Nephron (organoid): ENCODE measurements at regions not wholly inside any gene's neighbourhood (a gene's known extent, or its start where the extent isn't known, plus 50 kb on each side); places are given as distances from the start of the nearest gene placed in this dataset.

Experiments used
- H3K27ac Mint-ChIP-seq, 3 experiments: 2 replicates each; pipeline ENCODE4 v1.8.0; 2020; ENCODE audit warnings: mixed read lengths in 3 of 3, mild to moderate bottlenecking in 2 of 3, moderate library complexity in 1 of 3
- H3K27me3 Mint-ChIP-seq: 2 replicates; pipeline ENCODE4 v1.8.0; 2021; ENCODE audit warnings: low read depth, mild to moderate bottlenecking, moderate library complexity, mixed read lengths
- H3K36me3 Mint-ChIP-seq: 2 replicates; pipeline ENCODE4 v1.8.0; 2020; ENCODE audit warnings: low read depth, mixed read lengths
- H3K4me1 Mint-ChIP-seq: 2 replicates; pipeline ENCODE4 v1.8.0; 2020; ENCODE audit warnings: mixed read lengths
- H3K4me3 Mint-ChIP-seq, 3 experiments: 2 replicates each; pipeline ENCODE4 v1.8.0; 2020; ENCODE audit warnings: mild to moderate bottlenecking in 3 of 3, mixed read lengths in 3 of 3, moderate library complexity in 2 of 3
- H3K9me3 Mint-ChIP-seq: 2 replicates; pipeline ENCODE4 v1.8.0; 2020; ENCODE audit warnings: mixed read lengths
- CTCF ChIP-seq, 3 experiments: fragments of 200-600 bp; sonication (generic); IDR thresholded peaks; one replicate each; pipeline ENCODE4 v1.5.0; 2021; ENCODE audit warnings: antibody characterized with exemption in 3 of 3; ENCODE audit not compliant: unreplicated experiment in 3 of 3

- Mint-ChIP-seq H3K4me3 (no peak overlapping the region), H3K27ac (no peak overlapping the region), H3K36me3 (no peaks in the 10 kb centered on the region), H3K27me3 (no peaks in the 10 kb centered on the region), H3K4me1 (no peaks in the 10 kb centered on the region), H3K9me3 (no peaks in the 10 kb centered on the region)
- TF ChIP-seq CTCF (IDR thresholded peaks at IDR 0.05; ENCODE audit: unreplicated experiment in 3 of 3) = no peak
Observed at GRCh38 chrX:85499400-85499799, 119.9 kb upstream of the POF1B start.

- Mint-ChIP-seq H3K27me3 (no peaks in the 10 kb centered on the region), H3K4me3 (no peak overlapping the region), H3K9me3 (no peaks in the 10 kb centered on the region), H3K27ac (no peak overlapping the region), H3K36me3 (no peaks in the 10 kb centered on the region), H3K4me1 (no peaks in the 10 kb centered on the region)
- no peak for TF ChIP-seq CTCF (IDR thresholded peaks at IDR 0.05; ENCODE audit: unreplicated experiment in 3 of 3)
Observed at GRCh38 chrX:85493821-85494220, 114.4 kb upstream of the POF1B start.

DNA sequence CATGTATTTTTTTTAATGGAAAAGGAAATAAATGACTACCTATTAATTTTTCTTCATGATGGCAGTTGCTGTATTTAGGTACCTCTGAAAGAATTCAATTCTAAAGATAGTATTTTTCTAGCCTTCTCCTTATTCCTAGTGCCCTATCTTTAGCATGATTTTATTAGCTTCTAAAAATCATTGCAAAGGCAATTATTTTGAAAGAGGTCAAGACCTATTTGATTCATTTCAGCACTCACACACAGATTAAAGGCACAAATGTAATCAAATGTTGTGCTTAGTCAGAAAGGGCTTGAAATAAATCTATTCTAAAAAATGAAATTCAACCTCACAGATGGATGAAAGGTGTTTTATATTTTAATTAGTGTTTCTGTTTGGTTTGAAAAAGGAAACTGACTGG, 74.8 kb upstream of the POF1B start:
- no peaks in the 10 kb centered on the region for H3K4me1 Mint-ChIP-seq
- no peaks in the 10 kb centered on the region for H3K27me3 Mint-ChIP-seq
- no peaks in the 10 kb centered on the region for H3K36me3 Mint-ChIP-seq
- TF ChIP-seq CTCF (IDR thresholded peaks at IDR 0.05; ENCODE audit: unreplicated experiment in 3 of 3) = no peak
- no peak overlapping the region for H3K27ac Mint-ChIP-seq
- H3K9me3 Mint-ChIP-seq = no peaks in the 10 kb centered on the region
- H3K4me3 Mint-ChIP-seq = no peak overlapping the region

DNA sequence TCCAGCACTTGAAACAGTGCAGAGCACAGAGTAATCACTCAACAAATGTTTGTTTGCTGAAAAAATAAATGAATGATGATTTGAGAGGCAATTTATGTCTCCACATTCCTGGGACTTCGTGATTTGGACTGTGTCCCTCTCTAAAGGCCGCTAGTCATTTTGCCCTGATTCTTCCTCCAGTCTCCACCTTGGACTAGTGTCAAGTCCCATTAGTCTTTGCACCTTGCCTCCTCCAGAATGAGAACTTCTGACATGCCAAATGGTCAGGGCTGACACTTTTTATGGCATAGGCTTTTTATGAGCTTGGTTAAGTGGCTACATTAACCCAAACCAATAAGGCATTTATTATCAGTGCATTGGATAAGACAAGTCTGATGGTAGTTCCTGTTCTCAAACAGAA, 65.1 kb upstream of the POF1B start:
- peaks cover 36% of the 10 kb centered on the region for H3K9me3 Mint-ChIP-seq
- no peaks in the 10 kb centered on the region for H3K27me3 Mint-ChIP-seq
- H3K4me3 Mint-ChIP-seq = no peak overlapping the region
- H3K27ac Mint-ChIP-seq = no peak overlapping the region
- no peaks in the 10 kb centered on the region for H3K36me3 Mint-ChIP-seq
- H3K4me1 Mint-ChIP-seq = no peaks in the 10 kb centered on the region
- no peak for TF ChIP-seq CTCF (IDR thresholded peaks at IDR 0.05; ENCODE audit: unreplicated experiment in 3 of 3)
